H9 (cell line): ENCODE measurements at regions not wholly inside any gene's neighbourhood (a gene's known extent, or its start where the extent isn't known, plus 50 kb on each side); places are given as distances from the start of the nearest gene placed in this dataset.

Experiments
- DNase-seq: peaks from one replicate; pipeline ENCODE4 v3.0.0-alpha.2; 2017
- H2AFZ ChIP-seq: one replicate; pipeline ENCODE4 v1.6.1; 2013; ENCODE audit warnings: mild to moderate bottlenecking, low read length, control low read depth, moderate library complexity
- H2AK5ac ChIP-seq: 2 replicates; pipeline ENCODE4 v1.6.1; 2013; ENCODE audit warnings: low read length, control low read depth, mixed read lengths; ENCODE audit not compliant: insufficient read length
- H2BK120ac ChIP-seq: one replicate; pipeline ENCODE4 v1.6.1; 2013; ENCODE audit warnings: low read depth, mild to moderate bottlenecking, low read length, control low read depth, inconsistent platforms; ENCODE audit not compliant: poor library complexity, severe bottlenecking
- H2BK12ac ChIP-seq: 2 replicates; pipeline ENCODE4 v1.6.1; 2013; ENCODE audit warnings: low read length, control low read depth, mixed read lengths, low read depth; ENCODE audit not compliant: insufficient read length
- H2BK15ac ChIP-seq: 2 replicates; pipeline ENCODE4 v1.6.1; 2013; ENCODE audit warnings: low read depth, low read length, control low read depth
- H2BK20ac ChIP-seq: one replicate; pipeline ENCODE4 v1.6.1; 2013; ENCODE audit warnings: low read depth, mild to moderate bottlenecking, low read length, control low read depth, inconsistent platforms; ENCODE audit not compliant: poor library complexity, severe bottlenecking
- H2BK5ac ChIP-seq: 2 replicates; pipeline ENCODE4 v1.6.1; 2013; ENCODE audit warnings: low read length, control low read depth, mixed read lengths; ENCODE audit not compliant: insufficient read length
- H3K14ac ChIP-seq: 2 replicates; pipeline ENCODE4 v1.6.1; 2013; ENCODE audit warnings: low read length, control low read depth; ENCODE audit not compliant: insufficient read depth
- H3K18ac ChIP-seq: 2 replicates; pipeline ENCODE4 v1.6.1; 2013; ENCODE audit warnings: low read depth, mild to moderate bottlenecking, mixed read lengths, low read length, control low read depth; ENCODE audit not compliant: insufficient read length
- H3K23ac ChIP-seq: 2 replicates; pipeline ENCODE4 v1.6.1; 2013; ENCODE audit warnings: low read length, control low read depth, mixed read lengths, low read depth; ENCODE audit not compliant: insufficient read length
- H3K23me2 ChIP-seq: 2 replicates; pipeline ENCODE4 v1.6.1; 2013; ENCODE audit warnings: low read depth, mild to moderate bottlenecking, mixed read lengths, low read length, control low read depth; ENCODE audit not compliant: insufficient read length, poor library complexity, severe bottlenecking
- H3K27ac ChIP-seq: 2 replicates; pipeline ENCODE4 v1.5.1; 2013; ENCODE audit warnings: low read length, control low read depth, mixed read lengths, low read depth; ENCODE audit not compliant: insufficient read length
- H3K27me3 ChIP-seq: 2 replicates; pipeline ENCODE4 v1.6.1; 2013; ENCODE audit warnings: low read length, control low read depth, inconsistent platforms; ENCODE audit not compliant: insufficient read depth
- H3K4ac ChIP-seq: 2 replicates; pipeline ENCODE4 v1.6.1; 2013; ENCODE audit warnings: low read depth, mild to moderate bottlenecking, control low read depth, inconsistent platforms, low read length, moderate library complexity
- H3K4me1 ChIP-seq: 2 replicates; pipeline ENCODE4 v1.6.1; 2013; ENCODE audit warnings: low read length, control low read depth, inconsistent platforms; ENCODE audit not compliant: insufficient read depth
- H3K4me2 ChIP-seq: 2 replicates; pipeline ENCODE4 v1.6.1; 2013; ENCODE audit warnings: low read length, control low read depth, mixed read lengths; ENCODE audit not compliant: insufficient read length, insufficient read depth
- H3K56ac ChIP-seq: 2 replicates; pipeline ENCODE4 v1.6.1; 2013; ENCODE audit warnings: low read depth, mild to moderate bottlenecking, mixed read lengths, low read length, control low read depth; ENCODE audit not compliant: insufficient read length
- H3K79me1 ChIP-seq: 2 replicates; pipeline ENCODE4 v1.6.1; 2013; ENCODE audit warnings: low read depth, mild to moderate bottlenecking, moderate library complexity, low read length, control low read depth, inconsistent platforms; ENCODE audit not compliant: insufficient read depth, poor library complexity, severe bottlenecking
- H3K79me2 ChIP-seq: 2 replicates; pipeline ENCODE4 v1.6.1; 2013; ENCODE audit warnings: low read length, control low read depth, inconsistent platforms; ENCODE audit not compliant: insufficient read depth
- H3K9ac ChIP-seq: 2 replicates; pipeline ENCODE4 v1.6.1; 2013; ENCODE audit warnings: low read length, control low read depth, mixed read lengths; ENCODE audit not compliant: insufficient read length; ENCODE audit errors: extremely low read depth
- H3K9me3 ChIP-seq: one replicate; pipeline ENCODE4 v1.6.1; 2013; ENCODE audit warnings: low read depth, low read length, inconsistent platforms; ENCODE audit not compliant: control insufficient read depth
- H3T11ph ChIP-seq: one replicate; pipeline ENCODE4 v1.6.1; 2013; ENCODE audit warnings: mild to moderate bottlenecking, low read length, control low read depth, inconsistent platforms
- H4K20me1 ChIP-seq: one replicate; pipeline ENCODE4 v1.6.1; 2013; ENCODE audit not compliant: control insufficient read depth, insufficient read length, insufficient read depth
- H4K5ac ChIP-seq: 2 replicates; pipeline ENCODE4 v1.6.1; 2013; ENCODE audit warnings: low read depth, mild to moderate bottlenecking, mixed read lengths, low read length, control low read depth; ENCODE audit not compliant: insufficient read length
- H4K8ac ChIP-seq: replicated peaks from 2 replicates; pipeline ENCODE4 v1.6.1; 2013; ENCODE audit warnings: low read length, control low read depth, mixed read lengths, low read depth; ENCODE audit not compliant: insufficient read length
- H4K91ac ChIP-seq: 2 replicates; pipeline ENCODE4 v1.6.1; 2013; ENCODE audit warnings: low read depth, mild to moderate bottlenecking, moderate library complexity, mixed read lengths, low read length, control low read depth; ENCODE audit not compliant: insufficient read length
- H3K27ac Mint-ChIP-seq, 3 experiments: 2 replicates in 2 of 3; 3 replicates in 1 of 3; pipeline ENCODE4 v1.8.0; 2020 to 2021; ENCODE audit warnings: mixed read lengths in 3 of 3, mild to moderate bottlenecking in 1 of 3, moderate library complexity in 1 of 3
- H3K27me3 Mint-ChIP-seq: 2 replicates; pipeline ENCODE4 v1.8.0; 2021; ENCODE audit warnings: low read depth, mild to moderate bottlenecking, moderate library complexity, mixed read lengths
- H3K36me3 Mint-ChIP-seq, 3 experiments: 2 replicates in 2 of 3; 3 replicates in 1 of 3; pipeline ENCODE4 v1.8.0; 2020 to 2021; ENCODE audit warnings: low read depth in 3 of 3, mixed read lengths in 3 of 3; ENCODE audit not compliant: insufficient read depth in 1 of 3
- H3K4me1 Mint-ChIP-seq, 2 experiments: 2 replicates each; pipeline ENCODE4 v1.8.0; 2020; ENCODE audit warnings: mixed read lengths in 2 of 2
- H3K4me3 Mint-ChIP-seq, 2 experiments: 2 replicates in 1 of 2; 3 replicates in 1 of 2; pipeline ENCODE4 v1.8.0; 2020 to 2021; ENCODE audit warnings: mild to moderate bottlenecking in 2 of 2, mixed read lengths in 2 of 2, moderate library complexity in 1 of 2
- H3K9me3 Mint-ChIP-seq, 2 experiments: 2 replicates in 1 of 2; 3 replicates in 1 of 2; pipeline ENCODE4 v1.8.0; 2020; ENCODE audit warnings: mild to moderate bottlenecking in 2 of 2, mixed read lengths in 2 of 2, moderate library complexity in 1 of 2
- CTCF ChIP-seq: fragments of 200-600 bp; sonication (generic); conservative IDR thresholded peaks from 3 replicates; pipeline ENCODE4 v1.8.0; 2021; ENCODE audit warnings: antibody characterized with exemption, mild to moderate bottlenecking
- WGBS: extraction: QIAGEN DNeasy Blood & Tissue Kit; methylation state at CpG from one replicate; pipeline ENCODE4 v1.1.7; 2013; ENCODE audit warnings: missing lambda C conversion rate, low lambda C conversion rate, mixed read lengths; ENCODE audit not compliant: insufficient read length; ENCODE audit errors: extremely low coverage; 5-methylcytosine and 5-hydroxymethylcytosine counted together

- DNase-seq, result no peak
- Histone ChIP-seq H3K27me3 (no peaks in the 10 kb centered on the region), H2AK5ac (no peak overlapping the region), H2BK5ac (no peak overlapping the region), H3K14ac (no peak overlapping the region), H3K79me1 (no peaks in the 10 kb centered on the region), H4K8ac (no peak overlapping the region), H3K23me2 (no peaks in the 10 kb centered on the region), H3T11ph (no peak overlapping the region), H3K79me2 (no peaks in the 10 kb centered on the region), H3K4me2 (no peak overlapping the region), H4K5ac (no peak overlapping the region), H3K18ac (no peak overlapping the region), H2BK120ac (no peak overlapping the region), H2AFZ (no peak overlapping the region), H3K4ac (no peak overlapping the region), H4K20me1 (no peaks in the 10 kb centered on the region), H3K27ac (no peak overlapping the region), H4K91ac (no peak overlapping the region), H3K56ac (no peak overlapping the region), H3K4me1 (no peaks in the 10 kb centered on the region), H2BK12ac (no peak overlapping the region), H3K9ac (no peak overlapping the region), H3K9me3 (peaks cover 15% of the 10 kb centered on the region), H2BK15ac (no peak overlapping the region), H2BK20ac (no peak overlapping the region), H3K23ac (no peak overlapping the region)
- Mint-ChIP-seq H3K27me3 (peaks cover 3% of the 10 kb centered on the region; the same call in 1 of the 2 replicates), H3K36me3 (peaks cover 5 to 12% (median 12%) of the 10 kb centered on the region in 3 experiments), H3K9me3 (peaks cover 29 to 36% of the 10 kb centered on the region in 2 experiments), H3K27ac (no peak overlapping the region), H3K4me3 (no peak overlapping the region), H3K4me1 (peaks cover 6% of the 10 kb centered on the region in 2 experiments)
- TF ChIP-seq CTCF, result no peak
- WGBS, result no CpG with 5 or more reads among the region's 5 CpGs
Observed at GRCh38 chr12:95397571-95397970, 76.4 kb upstream of the METAP2 start.
